Fibroblast of lung (primary cell): ENCODE measurements at regions not wholly inside any gene's neighbourhood (a gene's known extent, or its start where the extent isn't known, plus 50 kb on each side); places are given as distances from the start of the nearest gene placed in this dataset.

Experiments used
- EZH2 ChIP-seq: IDR thresholded peaks from 2 replicates; pipeline ENCODE4 v1.5.1; 2012; ENCODE audit warnings: low read length, control low read depth, mild to moderate bottlenecking; ENCODE audit errors: missing control alignments
- TF ChIP-seq, protein P1 (sequence below), 2 donors: IDR thresholded peaks in 1 of 2; conservative IDR thresholded peaks in 1 of 2; 1 replicate in 1 of 2; 2 replicates in 1 of 2; pipeline ENCODE4 v1.5.1; 2011 to 2012; ENCODE audit warnings: low read length in 2 of 2, control low read depth in 1 of 2, inconsistent platforms in 1 of 2, low read depth in 1 of 2, mild to moderate bottlenecking in 1 of 2

DNA sequence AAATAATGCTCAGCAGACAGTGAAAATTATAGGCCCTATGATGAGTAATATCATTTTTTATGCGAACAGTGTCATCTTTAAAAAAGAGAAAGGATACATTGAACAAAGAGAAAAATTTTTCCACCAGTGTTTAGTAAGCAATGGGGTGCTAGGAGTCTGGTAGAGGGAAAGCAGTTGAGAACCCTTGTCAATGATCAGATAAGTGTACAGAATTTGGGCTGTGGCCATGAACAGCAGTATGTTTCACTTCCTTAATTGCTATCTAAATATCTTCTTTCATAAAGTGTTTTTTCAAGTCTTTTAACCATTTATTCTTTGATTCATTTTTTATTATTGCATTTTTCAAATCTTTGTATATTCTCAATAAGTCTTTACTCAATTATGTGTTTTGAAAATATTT, 750.7 kb upstream of the KCND2 start:
- no peak for TF ChIP-seq EZH2
- TF ChIP-seq, protein P1, sequence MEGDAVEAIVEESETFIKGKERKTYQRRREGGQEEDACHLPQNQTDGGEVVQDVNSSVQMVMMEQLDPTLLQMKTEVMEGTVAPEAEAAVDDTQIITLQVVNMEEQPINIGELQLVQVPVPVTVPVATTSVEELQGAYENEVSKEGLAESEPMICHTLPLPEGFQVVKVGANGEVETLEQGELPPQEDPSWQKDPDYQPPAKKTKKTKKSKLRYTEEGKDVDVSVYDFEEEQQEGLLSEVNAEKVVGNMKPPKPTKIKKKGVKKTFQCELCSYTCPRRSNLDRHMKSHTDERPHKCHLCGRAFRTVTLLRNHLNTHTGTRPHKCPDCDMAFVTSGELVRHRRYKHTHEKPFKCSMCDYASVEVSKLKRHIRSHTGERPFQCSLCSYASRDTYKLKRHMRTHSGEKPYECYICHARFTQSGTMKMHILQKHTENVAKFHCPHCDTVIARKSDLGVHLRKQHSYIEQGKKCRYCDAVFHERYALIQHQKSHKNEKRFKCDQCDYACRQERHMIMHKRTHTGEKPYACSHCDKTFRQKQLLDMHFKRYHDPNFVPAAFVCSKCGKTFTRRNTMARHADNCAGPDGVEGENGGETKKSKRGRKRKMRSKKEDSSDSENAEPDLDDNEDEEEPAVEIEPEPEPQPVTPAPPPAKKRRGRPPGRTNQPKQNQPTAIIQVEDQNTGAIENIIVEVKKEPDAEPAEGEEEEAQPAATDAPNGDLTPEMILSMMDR (conservative IDR thresholded peaks at IDR 0.05 in 1 of 2, IDR thresholded peaks at IDR 0.05 in 1 of 2; ENCODE audit: low read depth in 1 of 2, low read length in 2 of 2): no peak
